ENCODE measurements at regions not wholly inside any gene's neighbourhood (a gene's known extent, or its start where the extent isn't known, plus 50 kb on each side); places are given as distances from the start of the nearest gene placed in this dataset.
"Not testable (repeated sequence)": the region's sequence is repeated elsewhere in the genome, so short reads cannot be mapped to it uniquely, and the experiment has no call there.

DNA sequence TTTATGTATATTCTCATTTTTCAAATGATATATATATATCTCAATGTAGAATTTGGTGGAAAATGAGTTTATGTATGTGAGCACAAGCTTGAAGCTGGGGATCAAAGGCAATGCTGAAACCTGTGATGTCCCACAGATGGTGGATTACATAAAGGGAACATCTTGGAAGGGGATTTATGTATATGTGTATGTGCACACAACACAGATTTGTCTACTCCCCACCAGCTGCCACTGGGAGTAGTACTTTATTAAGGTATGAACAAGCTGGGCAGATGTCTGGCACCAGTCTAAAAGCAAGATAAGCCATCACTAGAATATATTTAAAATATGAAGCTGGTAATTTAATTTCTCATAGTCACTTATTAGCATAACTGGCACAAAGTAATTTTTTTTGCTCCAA is 895.6 kb downstream of the SLC6A15 start:
- no peak for DNase-seq

DNA sequence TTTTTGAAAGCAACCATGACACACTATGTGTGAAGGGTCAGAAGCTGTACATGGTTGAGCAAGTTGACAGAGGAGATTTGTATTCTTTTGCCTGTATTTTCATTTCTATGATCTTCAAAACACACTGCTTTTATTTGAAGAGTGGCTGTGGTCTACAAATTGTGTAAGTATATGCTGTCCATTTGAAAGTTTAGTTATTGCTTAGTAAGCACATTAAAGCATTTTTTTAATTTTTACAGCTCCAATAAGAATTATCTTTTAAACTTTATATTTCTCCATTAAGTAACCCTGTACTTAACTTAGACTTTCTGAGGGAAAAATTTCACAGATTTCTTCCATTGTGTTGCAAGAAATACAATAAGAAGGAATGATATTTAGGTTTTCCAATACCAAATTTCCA is 915.2 kb downstream of the SLC6A15 start:
- no peak for DNase-seq

DNA sequence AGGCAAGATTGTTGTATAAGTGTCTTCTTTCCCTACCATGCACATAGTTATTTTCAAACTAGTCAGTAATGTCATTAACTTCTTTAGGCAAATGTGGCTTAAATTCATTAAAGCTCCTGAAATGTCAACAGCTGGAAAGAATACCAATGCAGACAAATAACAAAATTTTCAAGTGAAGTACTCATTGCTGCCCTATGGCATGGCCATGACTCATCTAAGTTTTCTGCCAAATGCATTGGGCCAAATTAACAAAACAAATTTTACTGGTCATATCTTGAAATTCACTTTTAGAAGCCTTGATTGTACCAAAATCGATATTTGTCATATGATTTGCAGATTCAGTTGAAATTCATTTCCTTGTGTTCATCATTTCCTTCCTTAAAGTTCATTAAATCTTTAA is 915.9 kb downstream of the SLC6A15 start:
- no peak for DNase-seq

DNA sequence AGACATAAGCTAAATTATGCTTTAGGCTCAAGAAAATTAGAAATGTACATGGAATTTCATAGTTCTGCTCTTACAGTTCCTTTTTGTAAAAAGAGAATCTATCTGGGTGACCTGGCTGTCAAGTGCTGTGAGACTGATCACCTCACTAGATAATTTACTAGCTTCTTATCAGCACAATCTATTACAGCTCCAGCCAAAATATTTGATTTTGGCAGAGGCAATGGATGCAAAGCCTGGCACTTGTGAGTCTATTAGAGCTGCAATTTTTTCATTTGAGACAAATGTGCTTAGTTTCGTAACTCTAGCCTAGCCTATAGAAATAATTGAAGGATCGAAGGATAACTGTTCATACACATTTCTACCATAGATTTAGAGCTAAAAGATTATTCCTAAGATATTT is 927.5 kb downstream of the SLC6A15 start:
- no peak for DNase-seq

DNA sequence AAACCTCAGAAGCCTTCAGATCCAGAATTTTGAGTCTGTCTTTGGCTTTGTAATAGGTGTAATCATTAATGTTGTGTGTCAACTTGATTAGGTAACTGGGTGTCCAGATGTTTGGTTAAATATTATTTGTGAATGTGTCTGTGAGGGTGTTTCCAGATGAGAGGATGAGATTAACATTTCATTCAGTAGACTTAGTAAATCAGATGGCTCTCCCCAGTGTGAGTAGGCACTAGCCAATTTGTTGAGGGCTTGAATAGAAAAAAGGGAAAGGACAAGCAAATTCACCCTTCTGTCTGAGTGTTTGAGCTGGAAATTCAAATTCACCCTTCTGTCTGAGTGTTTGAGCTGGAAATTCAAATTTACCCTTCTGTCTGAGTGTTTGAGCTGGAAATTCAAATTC is 932.2 kb downstream of the SLC6A15 start:
- no peak for DNase-seq

DNA sequence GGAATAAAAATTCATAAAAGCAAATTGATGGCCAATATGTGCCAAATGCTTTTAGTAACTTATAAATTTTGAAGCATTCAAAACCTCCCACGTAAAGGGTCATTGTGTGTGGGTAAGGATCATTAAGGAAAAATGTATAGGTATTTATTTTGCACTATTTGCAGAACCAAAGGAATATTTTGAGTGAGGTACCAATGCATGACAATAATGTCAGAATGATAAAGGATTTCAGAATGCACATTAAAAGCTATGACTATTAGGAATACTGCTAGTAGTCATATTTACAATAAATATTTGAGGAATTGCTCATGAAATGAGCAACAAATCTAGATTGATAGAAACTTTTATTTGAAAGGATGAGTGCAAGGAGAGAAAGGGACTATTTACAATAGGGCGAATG is 932.8 kb downstream of the SLC6A15 start:
- no peak for DNase-seq

DNA sequence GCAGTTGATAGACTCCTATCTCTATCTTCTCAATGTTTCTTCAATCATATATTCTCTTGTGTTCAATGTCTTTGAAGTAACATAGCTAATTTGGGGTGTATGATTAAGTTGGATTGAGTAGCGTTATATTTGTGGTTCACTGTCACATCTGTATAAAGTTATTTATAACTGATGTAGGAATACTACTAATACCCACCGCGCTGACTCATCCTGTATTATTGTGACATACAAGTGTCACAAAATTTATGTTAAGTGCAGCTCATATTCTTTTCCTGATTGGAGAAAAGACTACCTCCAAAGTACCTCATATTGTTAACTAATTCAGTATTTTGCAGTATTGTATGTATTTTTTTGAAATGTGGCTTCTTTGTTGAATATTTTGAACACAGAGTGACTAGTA is 940.8 kb downstream of the SLC6A15 start:
- no peak for DNase-seq

DNA sequence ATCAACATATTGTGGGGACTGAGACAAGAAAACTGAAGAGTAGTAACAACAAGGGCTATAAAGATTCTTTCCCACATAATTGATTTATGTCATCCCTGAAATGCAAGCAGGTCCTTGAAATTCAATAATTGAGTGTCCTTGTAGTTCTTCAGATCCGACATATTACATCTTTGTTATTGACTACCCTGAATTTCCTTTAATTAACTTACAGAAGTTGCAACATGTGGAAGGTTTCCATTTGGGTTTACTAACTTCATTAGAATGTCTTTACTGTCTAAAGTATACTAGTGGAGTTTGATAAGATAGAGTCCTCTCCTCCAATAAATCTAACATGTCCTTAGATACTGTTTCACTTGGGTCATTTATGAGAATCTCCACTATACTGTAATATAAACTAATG is 951.8 kb downstream of the SLC6A15 start:
- no peak for DNase-seq

DNA sequence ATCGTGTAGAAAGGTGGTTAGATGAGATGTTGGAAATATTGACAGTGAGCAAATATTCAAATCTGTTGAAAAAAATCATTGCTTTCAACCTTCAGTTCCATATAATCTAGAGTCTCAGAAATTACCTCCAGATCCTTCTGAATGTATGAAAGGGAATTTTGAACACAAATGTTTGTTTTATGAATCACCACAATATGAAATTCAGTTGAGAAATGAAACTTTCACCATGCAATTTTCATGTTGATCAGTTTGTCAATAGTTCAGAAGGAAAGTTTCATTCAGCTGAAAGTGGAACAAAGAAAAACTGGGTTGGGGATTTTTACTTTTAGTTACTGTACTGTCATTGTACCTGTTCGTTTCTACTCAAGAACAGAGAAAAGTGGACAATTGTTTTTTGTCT is 953.6 kb downstream of the SLC6A15 start:
- DNase-seq: no peak

DNA sequence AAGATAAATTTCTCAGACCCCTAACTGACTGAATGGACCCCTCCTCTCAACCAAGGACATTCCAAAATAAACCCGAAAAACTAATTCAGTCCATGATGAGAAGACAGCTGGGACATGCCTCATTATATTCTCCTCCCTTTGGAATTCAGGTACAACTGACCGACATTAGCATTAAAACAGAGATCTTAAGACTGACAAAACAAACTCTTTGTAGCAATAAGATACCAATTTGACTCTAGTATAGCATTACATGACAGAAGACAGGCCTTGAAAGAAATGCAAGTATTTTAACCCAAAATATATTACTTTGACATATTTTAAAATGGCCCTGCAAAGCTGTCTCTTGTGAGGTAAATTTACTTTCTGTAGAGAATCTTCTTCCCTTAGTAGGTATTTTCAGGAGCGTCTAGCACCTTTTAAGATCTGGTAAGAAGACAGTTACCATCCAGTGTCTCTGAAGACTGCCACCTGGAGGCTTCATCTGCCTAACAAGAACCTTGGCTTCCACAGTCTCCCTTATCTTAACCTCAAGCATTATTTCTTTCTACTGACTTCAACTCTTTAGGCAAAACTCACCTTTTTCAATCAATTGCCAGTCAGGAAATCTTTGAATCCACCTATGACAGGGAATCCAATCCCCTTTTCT is 957.5 kb downstream of the SLC6A15 start:
- DNase-seq: no peak

DNA sequence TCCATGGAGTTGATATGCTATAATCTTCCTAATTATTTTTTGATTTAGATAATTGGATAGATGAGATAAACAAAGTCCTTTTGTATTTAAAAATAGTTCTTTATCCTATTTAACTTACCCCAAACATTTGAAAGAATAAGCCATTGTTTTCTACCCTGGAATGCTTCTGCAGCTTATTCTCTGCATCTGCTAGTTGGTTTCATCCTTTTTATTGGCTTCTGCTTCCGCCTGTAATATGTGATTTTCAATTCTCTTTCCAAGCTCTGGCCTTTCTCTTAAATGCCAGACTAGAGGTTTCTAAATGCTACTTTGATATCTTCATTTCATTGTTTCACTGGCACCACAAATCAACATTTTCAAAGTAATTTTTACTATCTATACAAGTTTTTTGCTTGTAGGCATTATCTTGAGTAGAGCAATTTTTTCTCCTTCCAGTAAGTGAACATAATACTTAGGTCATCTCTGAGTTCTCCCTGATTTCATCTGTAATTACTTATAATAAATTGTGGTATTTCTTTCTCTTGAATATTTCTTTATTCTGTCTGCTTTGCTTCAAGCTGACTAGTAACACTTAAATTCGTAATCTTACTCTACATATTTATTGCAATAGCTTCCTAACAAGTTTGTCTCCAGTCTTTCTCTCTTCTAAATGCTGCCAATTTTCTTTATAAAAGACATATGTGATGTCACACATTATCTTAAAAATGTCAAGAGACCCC is 958.4 kb downstream of the SLC6A15 start:
- DNase-seq: no peak

DNA sequence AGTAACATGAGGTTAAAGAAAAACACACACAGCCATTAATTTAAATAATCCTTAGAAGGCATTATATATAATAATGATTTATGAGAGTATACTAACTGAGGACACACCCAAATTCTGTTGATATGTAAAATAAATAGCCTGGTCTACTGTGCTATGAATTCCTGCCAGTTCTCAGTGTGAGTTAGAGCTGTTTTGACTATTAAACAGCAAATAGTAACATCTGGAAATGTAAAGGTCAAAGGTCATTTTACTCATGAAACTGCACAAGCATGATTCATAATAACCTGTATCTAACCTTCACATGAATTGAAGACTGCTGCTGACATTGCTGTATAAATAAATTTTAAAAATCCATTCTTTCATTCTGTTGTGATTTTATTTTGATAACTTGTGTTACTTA is 966.7 kb downstream of the SLC6A15 start:
- no peak for DNase-seq

DNA sequence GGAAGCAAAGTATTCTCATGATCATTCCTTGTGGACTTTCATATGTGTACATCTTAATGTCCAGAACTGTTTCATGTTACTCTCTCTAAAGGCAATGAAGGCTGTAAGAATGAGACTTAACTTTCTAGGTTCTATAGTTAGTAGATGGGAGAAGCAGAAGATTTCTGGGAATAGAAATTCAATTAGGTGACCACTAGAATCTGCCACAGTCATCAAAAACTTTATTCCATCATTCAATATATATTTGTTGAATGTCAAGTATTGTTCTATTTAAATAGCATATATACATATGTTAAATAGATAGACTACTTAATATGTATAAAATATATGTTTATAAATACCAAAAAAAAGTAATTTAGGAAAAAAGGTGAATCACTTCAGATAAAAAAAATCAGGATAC is 972.9 kb downstream of the SLC6A15 start:
- DNase-seq: no peak

DNA sequence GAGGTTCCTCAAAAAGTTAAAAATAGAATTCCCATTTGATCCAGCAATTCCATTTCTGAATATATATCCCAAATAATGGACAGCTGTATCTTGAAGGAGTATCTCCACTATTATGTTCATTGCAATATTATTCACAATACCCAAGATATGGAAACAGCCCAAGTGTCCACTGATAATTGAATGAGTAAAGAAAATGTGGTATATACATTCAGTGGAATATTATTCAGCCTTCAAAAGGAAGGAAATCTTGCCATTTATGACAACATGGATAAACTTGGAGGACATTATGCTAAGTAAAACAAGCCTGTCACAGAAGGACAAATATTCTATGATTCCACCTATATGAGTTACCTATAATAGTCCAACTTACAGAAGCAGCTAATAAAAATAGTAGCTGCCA is 979.0 kb downstream of the SLC6A15 start:
- DNase-seq: no peak

DNA sequence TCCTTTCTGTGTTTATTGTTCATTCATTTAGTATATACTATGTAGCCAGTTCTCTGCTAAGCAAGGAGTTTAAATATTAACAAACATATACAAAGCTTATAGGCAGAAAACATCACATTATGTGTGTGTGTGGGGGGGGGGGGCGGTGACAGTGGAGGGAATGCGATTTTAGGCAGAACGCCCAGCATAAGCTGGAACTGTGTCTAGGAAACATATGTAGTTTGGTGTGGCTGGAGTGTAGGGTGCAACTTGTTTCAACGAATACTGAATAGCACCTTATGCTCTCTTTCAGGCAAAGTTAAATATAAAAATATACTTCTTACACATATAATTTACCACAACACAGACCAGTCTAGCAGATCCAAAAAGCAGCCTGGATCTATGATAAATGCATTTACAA is 980.6 kb downstream of the SLC6A15 start:
- no peak for DNase-seq

DNA sequence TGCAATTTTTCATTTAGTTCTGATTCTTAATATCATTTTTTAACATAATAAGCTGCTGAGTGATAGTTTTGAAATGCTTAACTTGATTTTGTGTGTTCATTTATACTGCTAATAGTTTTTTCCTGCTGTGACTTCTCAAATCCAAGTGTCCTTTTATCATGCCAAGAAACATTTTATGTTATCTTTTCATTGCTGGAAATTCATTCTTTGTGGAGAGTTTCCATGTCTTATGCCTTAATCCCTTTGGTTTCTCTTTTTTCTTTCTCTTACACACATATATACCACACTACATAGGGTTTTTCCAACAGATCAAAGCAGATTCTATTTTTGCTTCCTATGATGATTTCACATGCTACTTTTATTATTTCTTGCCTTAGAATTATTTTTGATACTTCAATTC is 981.1 kb downstream of the SLC6A15 start:
- DNase-seq: no peak

DNA sequence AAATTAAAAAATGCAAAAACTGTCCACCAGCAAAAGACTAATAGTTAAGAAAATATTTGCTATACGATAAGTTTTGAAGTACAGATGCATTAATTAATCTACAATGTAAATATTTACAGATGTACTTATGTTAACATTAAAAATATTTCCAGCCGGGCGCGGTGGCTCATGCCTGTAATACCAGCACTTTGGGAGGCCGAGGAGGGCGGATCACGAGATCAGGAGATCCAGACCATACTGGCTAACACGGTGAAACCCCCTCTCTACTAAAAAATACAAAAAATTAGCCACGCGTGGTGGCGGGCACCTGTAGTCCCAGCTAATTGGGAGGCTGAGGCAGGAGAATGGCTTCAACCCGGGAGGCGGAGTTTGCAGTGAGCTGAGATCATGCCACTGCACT is 982.8 kb downstream of the SLC6A15 start:
- DNase-seq: not testable (repeated sequence)

DNA sequence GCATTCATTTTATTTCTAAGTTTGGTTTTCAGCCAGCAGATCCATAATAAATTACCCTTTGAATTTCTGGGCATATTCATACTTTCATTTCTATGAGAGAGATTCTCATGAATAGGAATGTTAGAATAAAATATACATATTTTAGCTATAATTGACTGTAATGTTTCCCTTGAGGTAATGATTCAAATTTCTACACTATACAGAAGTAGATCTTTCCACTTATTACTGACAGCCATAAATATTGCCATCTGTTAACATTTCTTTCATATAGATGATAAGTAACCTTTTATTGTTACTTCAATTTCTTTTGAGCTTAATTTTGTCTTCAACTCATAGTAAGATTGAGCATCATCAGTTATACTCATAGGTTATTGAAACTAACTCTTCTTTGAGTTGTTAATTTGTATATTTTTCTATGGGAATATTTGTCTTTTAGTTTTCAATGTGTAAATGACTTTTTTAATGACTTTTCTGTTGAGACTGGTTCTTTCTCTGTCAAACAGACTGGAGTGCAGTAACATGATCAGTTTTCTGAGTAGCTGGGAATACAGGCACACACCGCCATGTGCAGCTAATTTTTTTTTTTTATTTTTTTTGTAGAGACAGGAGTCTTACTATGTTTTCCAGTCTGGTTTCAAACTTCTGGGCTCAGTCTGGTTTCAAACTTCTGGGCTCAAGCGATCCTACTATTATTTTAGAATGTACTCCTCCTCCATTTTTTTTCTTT is 991.6 kb downstream of the SLC6A15 start:
- DNase-seq: no peak

DNA sequence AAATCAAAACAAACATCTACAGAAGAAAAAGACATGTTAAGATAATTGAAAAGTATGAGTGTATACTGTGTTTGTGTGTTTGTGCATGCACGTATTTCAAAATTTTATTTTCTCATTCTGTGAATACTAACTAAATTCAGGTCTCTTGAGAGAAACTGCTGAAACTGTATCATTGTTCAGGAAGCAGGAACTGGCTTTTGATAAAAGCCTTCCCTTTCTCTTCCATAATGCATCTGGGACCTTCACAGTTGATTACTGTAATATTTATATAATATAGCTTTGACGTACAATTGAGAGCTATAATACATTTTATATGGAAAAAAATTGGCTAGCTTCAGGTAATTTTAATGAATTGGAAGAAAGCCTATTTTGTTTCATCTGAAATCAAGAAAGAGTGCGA is 993.5 kb downstream of the SLC6A15 start:
- no peak for DNase-seq

DNA sequence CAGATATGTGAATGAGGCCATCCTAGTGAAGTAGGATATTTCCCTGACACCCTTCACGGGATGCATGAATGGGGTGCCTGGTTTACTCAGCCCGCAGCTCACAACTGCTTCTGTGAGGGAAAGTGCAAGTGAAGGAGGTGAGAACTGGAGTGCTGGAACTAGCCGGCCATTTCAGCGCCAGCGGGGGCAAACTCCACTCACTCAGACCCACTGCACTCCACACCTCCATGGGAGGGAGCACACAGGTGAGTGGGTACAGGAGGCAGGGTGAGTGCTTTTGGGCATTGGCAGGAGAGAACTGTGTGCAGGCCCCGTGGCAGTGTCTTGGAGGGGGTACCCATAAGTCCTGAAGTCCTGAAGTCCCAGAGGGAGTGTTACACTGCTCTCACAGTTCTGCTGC is 1008.4 kb downstream of the SLC6A15 start:
- no peak for DNase-seq

DNA sequence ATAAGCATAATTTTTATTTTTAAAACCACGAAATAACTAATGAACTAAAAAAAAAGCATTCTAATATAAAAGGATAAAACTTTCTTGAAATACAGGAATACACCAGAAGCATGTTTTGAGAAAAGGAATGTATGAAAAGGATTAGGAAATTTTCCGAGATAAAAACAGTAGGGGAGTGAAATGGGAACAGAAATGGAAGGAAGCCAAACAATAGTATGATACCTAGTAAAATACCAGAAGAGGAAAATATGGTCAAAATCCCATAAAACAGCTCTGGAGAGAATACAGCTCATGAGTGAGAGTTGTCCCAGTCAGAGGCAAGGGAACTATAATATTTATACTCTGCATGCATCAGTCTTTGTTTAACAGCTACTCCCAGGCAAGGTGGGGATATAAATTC is 1016.2 kb downstream of the SLC6A15 start:
- DNase-seq: no peak

DNA sequence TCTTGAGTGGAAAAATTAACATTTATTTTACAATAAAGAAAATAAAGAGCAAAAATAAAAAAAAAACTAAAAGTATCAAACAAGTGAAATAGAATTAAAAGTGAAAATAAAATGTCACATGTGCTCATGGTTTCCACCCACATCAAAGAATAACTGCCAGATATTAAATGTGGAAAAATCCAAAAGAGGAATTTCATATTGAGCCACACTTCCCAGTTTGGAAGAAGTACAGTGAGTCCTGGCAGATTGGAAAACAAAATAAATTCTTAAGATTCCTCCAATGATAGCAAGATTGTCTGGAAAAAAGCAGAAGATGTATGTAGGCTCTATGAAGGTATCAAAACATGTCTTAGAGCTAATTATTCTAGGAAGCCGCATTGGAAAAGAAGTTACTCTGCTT is 1019.5 kb downstream of the SLC6A15 start:
- DNase-seq: no peak

DNA sequence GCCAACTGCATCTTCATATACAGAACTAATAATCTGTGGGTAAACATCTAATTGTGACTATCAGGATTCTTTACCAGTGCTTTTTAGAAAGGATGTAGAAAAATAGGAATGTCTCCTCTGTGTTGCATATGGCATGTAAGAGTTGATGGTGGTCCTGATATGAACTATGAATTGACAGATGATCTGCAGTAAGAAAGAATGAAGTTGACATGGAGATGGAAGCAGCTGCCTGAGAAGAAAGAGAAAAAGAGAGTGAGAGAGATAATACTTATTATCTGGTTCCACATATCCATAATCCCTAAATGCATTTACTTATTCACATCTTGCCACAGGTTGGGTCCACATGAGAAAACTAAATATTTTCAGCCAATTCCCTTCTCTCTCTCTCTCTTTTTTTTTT is 1022.9 kb downstream of the SLC6A15 start:
- no peak for DNase-seq

DNA sequence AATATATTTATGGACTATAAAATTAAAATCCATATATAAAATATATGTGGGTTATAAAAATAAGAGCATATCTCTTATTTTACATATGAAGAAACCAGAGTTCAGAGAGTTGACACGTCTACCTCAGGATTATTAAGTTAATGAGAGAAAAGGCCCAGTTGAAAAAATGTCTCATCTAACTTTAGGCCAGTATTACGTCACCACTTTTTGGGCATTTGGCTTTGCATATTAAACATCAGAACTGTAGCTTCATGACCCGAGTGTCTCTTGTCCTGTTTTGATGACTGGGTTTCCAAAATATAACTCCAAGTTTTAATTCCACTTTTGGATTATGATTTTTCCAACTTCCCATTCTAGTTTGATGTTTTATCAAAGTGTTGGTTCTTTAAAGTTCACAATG is 1026.1 kb downstream of the SLC6A15 start:
- DNase-seq: no peak
